Stimulated activated CD8-positive, alpha-beta memory T cell treated with anti-CD3 and anti-CD28 coated beads, Interleukin-7, amount 100 ng/mL, for 48 hours (primary cell): ENCODE measurements at regions not wholly inside any gene's neighbourhood (a gene's known extent, or its start where the extent isn't known, plus 50 kb on each side); places are given as distances from the start of the nearest gene placed in this dataset.
"Not testable (repeated sequence)": the region's sequence is repeated elsewhere in the genome, so short reads cannot be mapped to it uniquely, and the experiment has no call there.

Source experiments
- DNase-seq, 2 donors: peaks; one replicate each; pipeline ENCODE4 v3.0.0-alpha.2; 2020; ENCODE audit warnings: low read depth in 1 of 2; ENCODE audit errors: extremely low read depth in 1 of 2

- DNase-seq, result no peak
These were observed 181.7 kb upstream of the NPY2R start for GRCh38 chr4:155026715-155027114.

GRCh38 chr4:155032521-155033229 lies 175.8 kb upstream of the NPY2R start:
- DNase-seq, result no peak

- no peak for DNase-seq
These were observed 174.8 kb upstream of the NPY2R start for GRCh38 chr4:155033604-155034003.

- DNase-seq, result no peak
These were observed 171.4 kb upstream of the NPY2R start for GRCh38 chr4:155037031-155037430.

- DNase-seq, result no peak
These were observed 170.0 kb upstream of the NPY2R start for GRCh38 chr4:155038459-155038858.

GRCh38 chr4:155039162-155039561 lies 169.3 kb upstream of the NPY2R start:
- no peak for DNase-seq

GRCh38 chr4:155040031-155040430 lies 168.4 kb upstream of the NPY2R start:
- DNase-seq, result no peak

GRCh38 chr4:155042014-155042413 lies 166.4 kb upstream of the NPY2R start:
- DNase-seq, result no peak

GRCh38 chr4:155044251-155044650 lies 164.2 kb upstream of the NPY2R start:
- not testable (repeated sequence) for DNase-seq

- no peak for DNase-seq
These were observed 160.7 kb upstream of the NPY2R start for GRCh38 chr4:155047755-155048154.

- DNase-seq, result not testable (repeated sequence)
These were observed 154.4 kb upstream of the NPY2R start for GRCh38 chr4:155054042-155054441.

GRCh38 chr4:155060419-155060818 lies 148.0 kb upstream of the NPY2R start:
- DNase-seq, result no peak

- no peak for DNase-seq
These were observed 147.6 kb upstream of the NPY2R start for GRCh38 chr4:155060873-155061272.

- no peak for DNase-seq
These were observed 145.5 kb upstream of the NPY2R start for GRCh38 chr4:155062948-155063347.

GRCh38 chr4:155064934-155065333 lies 143.5 kb upstream of the NPY2R start:
- DNase-seq, result not testable (repeated sequence)

- DNase-seq, result no peak
These were observed 141.6 kb upstream of the NPY2R start for GRCh38 chr4:155066871-155067270.

GRCh38 chr4:155071962-155072361 lies 136.5 kb upstream of the NPY2R start:
- DNase-seq, result no peak

GRCh38 chr4:155072417-155072816 lies 136.0 kb upstream of the NPY2R start:
- no peak for DNase-seq

- no peak for DNase-seq
These were observed 134.6 kb upstream of the NPY2R start for GRCh38 chr4:155073852-155074251.

GRCh38 chr4:155076256-155076785 lies 132.1 kb upstream of the NPY2R start:
- no peak for DNase-seq

- no peak for DNase-seq
These were observed 130.8 kb upstream of the NPY2R start for GRCh38 chr4:155077452-155078229.

GRCh38 chr4:155079871-155080270 lies 128.6 kb upstream of the NPY2R start:
- no peak for DNase-seq
